AG04449 (cell line): ENCODE measurements at regions not wholly inside any gene's neighbourhood (a gene's known extent, or its start where the extent isn't known, plus 50 kb on each side); places are given as distances from the start of the nearest gene placed in this dataset.

Experiments used
- CTCF ChIA-PET: fragments of 350-600 bp; formaldehyde crosslinking; extraction: SDS; loops from one replicate; lab custom pipeline; 2021; ENCODE audit warnings: antibody characterized with exemption; lab: Yijun Ruan, JAX
- POLR2A ChIA-PET: fragments of 400-600, 350-600 bp; formaldehyde crosslinking; extraction: SDS; loops from one replicate; lab custom pipeline; 2020; ENCODE audit warnings: antibody characterized with exemption, inconsistent platforms; lab: Yijun Ruan, JAX
- DNase-seq: peaks from one replicate; pipeline ENCODE4 v3.0.0-alpha.2; 2010; ENCODE audit warnings: low read depth, low spot score
- H3K4me3 ChIP-seq: 2 replicates; pipeline ENCODE4 v1.5.1; 2011; ENCODE audit warnings: low read depth, mild to moderate bottlenecking, control low read depth, low read length
- CTCF ChIP-seq: IDR thresholded peaks from one replicate; pipeline ENCODE4 v1.5.1; 2011; ENCODE audit warnings: mild to moderate bottlenecking, moderate library complexity, low read length, control low read depth, inconsistent platforms; ENCODE audit not compliant: insufficient read depth; ENCODE audit errors: missing control alignments

DNA sequence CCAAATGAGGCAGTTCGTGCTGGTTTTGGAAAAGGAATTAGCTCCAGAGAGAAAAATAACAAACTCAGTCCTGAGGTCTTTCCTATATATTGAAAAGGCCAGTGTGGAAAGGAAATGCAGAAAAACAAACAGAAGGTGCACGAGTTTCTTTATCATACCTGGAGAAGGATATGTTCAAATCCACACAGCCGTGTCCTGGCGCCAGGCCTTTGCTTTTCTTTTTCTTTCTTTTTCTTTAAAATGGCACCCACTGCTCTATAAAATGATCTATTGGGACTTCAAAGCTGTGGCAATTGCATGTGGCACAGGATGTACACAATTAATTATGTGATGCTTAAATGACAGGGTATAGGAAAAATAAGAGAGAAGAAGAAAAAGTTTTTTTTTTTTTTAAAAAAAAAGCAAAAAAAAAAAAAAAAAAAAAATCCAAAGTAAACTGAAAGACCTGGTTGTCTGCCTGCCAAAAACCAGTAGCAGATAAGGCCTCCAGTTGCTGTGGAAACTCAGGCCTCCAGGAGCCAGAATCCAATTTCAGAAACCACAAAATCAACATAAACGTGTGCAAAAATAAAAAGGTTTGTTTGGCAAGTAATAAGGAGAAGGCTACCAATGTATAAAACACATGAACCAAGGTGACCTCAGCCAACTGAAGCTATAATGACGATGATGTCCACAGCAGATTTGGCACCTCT lies 957.6 kb upstream of the SOX9 start:
- ChIA-PET POLR2A (no interaction called here), CTCF (no interaction called here)
- H3K4me3 ChIP-seq, result no peak overlapping the region
- no peak for TF ChIP-seq CTCF
- no peak for DNase-seq

GRCh38 chr17:71163813-71164122 lies 957.1 kb upstream of the SOX9 start:
- TF ChIP-seq CTCF, result no peak
- H3K4me3 ChIP-seq, result no peak overlapping the region
- no peak for DNase-seq
- POLR2A ChIA-PET, result no interaction called here
- CTCF ChIA-PET, result no interaction called here

DNA sequence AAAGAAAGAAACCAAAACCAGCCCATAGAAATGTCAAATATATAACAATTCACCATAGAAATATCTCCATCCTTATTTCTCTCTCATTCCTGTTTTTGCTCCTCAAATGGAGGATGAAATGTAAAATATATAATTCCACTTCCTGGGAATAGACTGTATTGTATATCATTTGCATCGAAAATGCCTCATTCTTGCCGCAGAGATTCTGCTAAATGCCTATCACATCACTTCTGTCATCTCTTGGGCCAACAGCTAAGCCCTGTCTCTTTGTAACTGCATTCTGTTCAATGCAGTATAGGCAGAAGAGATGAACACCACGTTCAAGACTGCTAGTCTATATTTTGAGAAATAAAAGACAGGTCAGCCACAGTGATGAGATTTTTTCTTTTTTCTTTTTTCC lies 956.3 kb upstream of the SOX9 start:
- DNase-seq, result no peak
- TF ChIP-seq CTCF, result no peak
- ChIA-PET CTCF (no interaction called here), POLR2A (no interaction called here)
- no peak overlapping the region for H3K4me3 ChIP-seq

DNA sequence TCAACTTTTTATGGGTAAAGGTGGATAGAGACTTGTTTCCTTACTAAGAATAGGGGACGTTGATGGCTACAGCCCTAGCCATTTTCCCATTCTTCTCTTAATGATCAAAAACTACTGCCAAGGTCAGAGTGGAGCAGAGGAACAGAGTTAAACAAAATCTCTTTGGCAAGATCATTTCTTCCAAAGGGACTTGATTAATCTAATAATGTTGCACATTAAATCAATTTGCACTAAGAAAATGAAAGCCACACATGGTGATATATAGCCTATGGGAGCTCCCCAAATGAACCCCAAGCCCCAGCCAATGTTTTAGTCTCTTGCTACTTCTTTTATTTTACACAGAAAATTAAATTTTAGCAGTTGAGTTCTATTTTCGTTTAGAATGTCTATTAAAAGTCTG lies 954.5 kb upstream of the SOX9 start:
- H3K4me3 ChIP-seq, result no peak overlapping the region
- TF ChIP-seq CTCF, result no peak
- POLR2A ChIA-PET, result no interaction called here
- CTCF ChIA-PET, result no interaction called here
- no peak for DNase-seq

GRCh38 chr17:71168053-71168741 lies 952.6 kb upstream of the SOX9 start:
- no peak for DNase-seq
- CTCF ChIA-PET, result interaction anchor here (0.7 kb wide), 1 partner anchor 130 kb away, joined by 3 read pairs; no protein-coding TSS in a partner anchor
- POLR2A ChIA-PET, result no interaction called here
- no peak overlapping the region for H3K4me3 ChIP-seq
- no peak for TF ChIP-seq CTCF

DNA sequence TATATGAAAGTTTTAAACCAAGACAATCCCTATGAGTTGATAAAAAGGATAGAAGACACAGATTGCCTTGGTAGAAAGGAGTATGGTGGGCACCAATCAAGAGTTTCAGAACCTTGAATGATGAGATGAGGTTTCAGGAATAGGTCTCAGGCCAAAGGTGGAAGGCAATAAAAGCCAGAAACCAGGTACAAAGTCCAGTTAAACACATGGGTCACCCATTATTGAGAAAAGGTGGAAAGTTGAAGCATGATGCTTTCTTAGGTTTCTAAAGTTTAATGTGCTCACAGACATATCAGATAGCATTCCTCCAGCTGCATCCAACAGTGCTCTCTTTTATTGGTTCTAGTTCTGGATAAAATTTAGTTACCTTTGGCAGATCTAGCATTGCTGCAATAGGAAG lies 950.8 kb upstream of the SOX9 start:
- no peak overlapping the region for H3K4me3 ChIP-seq
- DNase-seq, result no peak
- ChIA-PET CTCF (no interaction called here), POLR2A (no interaction called here)
- no peak for TF ChIP-seq CTCF
